Activated gamma-delta T cell treated with anti-CD3 and anti-CD28 coated beads, Interleukin-2, amount 50 U/mL, for 16 hours (primary cell): ENCODE measurements at regions not wholly inside any gene's neighbourhood (a gene's known extent, or its start where the extent isn't known, plus 50 kb on each side); places are given as distances from the start of the nearest gene placed in this dataset.
"Not testable (repeated sequence)": the region's sequence is repeated elsewhere in the genome, so short reads cannot be mapped to it uniquely, and the experiment has no call there.

Source experiments
- DNase-seq: peaks from one replicate; pipeline ENCODE4 v3.0.0-alpha.2; 2020; ENCODE audit warnings: low read depth

- DNase-seq = no peak
These were observed 106.0 kb downstream of the CXCL12 start for GRCh38 chr10:44278837-44279324.

- not testable (repeated sequence) for DNase-seq
These were observed 116.4 kb downstream of the CXCL12 start for GRCh38 chr10:44268435-44268948.

DNA sequence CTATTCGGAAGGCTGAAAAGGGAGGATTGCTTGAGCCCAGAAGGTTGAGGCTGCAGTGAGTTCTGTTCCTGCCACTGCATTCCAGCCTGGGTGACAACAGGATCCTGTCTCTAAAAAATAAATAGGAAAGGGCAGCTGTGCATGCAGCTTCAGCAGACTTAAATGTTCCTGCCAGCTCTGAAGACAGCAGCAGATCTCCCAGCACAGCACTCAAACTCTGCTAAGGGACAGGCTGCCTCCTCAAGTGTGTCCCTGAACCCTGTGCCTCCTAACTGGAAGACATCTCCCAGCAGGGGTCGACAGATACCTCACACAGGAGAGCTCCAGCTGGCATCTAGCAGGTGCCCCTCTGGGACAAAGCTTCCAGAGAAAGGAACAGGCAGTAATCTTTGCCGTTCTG is 117.9 kb downstream of the CXCL12 start:
- no peak for DNase-seq

DNA sequence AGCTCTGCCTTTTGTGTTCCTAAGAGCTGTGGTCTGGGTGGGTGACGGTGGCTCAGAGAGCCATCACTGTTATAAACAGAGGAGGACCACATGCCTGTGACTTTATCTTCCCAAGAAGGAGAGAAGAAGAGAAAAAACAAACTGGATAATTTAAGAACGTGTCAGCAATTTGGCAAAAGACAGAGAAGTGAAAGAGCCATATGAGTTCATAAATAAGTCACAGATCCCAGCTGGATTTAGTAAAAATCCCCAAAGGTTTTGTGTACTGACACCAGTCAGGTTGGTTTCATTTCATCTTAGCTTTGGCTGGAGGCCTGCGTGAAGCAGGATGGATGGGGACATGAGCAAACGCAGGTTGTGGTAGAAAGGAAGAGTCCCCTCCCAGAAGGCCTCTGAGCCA is 120.7 kb downstream of the CXCL12 start:
- DNase-seq = no peak

DNA sequence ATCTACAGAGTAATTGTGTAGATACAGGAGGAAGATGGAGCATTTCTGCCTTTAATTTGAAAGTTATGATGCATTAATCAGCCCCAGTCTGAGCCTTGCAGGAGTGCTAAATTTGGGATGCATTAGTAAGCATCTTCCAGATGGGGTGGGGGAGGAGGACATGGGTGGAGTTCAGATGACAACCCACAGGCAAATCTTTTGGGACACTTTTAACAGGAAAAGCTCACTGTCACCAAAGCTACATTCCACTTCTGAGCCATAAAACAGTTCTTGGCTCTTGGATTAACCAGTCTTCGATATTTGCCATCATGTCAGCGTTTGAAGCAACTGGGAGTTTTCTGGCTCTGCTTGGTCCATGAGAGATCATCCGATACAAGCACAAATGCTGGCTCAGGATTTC is 121.1 kb downstream of the CXCL12 start:
- no peak for DNase-seq

DNA sequence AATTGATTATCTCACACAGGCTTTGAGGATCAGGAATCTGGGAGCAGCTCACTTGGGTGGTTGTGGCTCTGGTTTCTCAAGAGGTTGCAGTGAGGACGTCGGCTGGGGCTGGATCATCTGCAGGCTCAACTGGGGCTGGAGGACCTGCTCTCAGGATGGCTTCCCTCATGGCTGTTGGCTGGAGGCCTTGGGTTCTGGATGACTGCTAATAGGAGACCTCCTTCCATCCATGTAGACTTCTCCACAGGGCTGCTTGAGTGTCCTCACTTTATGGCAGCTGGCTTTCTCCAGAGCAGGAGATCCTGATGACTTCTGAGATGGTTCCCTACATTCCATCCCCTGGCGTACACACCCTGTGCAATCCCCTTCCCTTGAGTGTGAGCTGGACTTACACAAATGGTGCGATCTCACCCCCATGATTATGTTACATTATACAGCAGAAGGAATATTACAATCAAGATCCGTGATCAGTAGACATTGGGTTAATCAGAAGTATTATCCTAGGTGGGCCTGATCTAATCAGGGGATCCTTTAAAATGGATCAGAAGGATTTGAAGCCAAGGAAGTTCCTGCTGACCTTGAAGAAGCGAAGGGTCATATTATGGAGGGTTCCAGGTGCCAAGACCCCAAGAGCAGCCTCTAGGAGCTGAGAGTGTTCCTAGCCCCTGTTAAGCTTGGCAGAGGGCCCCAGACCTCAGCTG is 122.2 kb downstream of the CXCL12 start:
- DNase-seq = no peak

DNA sequence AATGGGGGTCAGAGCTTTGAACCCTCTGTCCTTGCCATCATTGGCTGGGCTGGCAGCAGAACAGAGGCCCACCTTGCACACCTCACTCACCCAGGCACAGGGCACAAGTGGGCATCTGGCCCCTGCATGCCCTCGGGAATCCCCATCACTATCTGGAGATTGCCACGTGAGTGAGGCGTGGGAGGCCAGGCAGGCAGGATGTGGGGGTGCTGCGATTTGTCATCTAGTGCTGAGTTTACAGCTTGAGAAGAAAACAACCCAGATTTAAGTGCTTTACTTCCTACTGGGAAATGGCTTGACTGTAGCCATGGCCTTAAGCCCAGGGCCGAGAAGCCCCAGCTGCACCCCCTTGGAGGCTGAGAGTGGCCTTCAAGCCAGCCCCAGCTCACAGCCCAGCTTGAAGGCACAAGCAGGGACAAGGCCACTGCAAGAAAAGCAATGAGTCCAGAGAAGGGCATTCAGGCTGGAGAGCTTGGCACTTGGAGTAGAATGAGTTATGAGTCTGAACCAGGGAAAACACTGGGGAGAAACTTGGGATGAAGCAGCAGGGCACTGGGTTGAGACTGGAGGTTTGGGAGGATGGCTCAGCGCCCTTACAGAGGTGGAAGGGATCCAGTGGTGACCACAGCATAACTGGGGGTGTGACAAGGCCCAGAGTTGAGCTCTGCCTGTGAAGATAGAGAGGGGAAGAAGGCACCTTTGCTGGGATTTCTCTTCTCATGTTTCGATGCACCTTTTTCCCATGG is 123.0 kb downstream of the CXCL12 start:
- DNase-seq = no peak

DNA sequence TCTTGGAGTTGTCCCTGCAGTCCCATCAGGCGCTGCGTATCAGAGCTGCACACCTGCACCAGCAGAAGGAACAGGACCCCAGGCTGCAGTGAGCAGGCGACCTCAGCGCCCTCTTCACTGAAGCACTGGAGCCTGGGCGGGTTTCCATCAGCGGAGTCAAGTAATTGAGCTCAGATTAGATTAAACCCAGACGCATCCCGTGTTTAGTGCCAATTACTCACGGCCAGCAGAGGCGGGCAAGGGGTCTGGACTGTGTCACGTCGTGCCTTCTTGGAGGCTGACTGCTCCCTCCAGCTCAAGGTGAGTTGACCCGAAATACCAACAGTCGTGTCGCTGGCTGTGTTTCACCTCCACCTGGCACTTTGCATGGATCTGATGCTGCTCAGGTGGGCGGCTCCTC is 123.6 kb downstream of the CXCL12 start:
- DNase-seq = no peak

- DNase-seq = no peak
These were observed 124.5 kb downstream of the CXCL12 start for GRCh38 chr10:44260286-44260928.

DNA sequence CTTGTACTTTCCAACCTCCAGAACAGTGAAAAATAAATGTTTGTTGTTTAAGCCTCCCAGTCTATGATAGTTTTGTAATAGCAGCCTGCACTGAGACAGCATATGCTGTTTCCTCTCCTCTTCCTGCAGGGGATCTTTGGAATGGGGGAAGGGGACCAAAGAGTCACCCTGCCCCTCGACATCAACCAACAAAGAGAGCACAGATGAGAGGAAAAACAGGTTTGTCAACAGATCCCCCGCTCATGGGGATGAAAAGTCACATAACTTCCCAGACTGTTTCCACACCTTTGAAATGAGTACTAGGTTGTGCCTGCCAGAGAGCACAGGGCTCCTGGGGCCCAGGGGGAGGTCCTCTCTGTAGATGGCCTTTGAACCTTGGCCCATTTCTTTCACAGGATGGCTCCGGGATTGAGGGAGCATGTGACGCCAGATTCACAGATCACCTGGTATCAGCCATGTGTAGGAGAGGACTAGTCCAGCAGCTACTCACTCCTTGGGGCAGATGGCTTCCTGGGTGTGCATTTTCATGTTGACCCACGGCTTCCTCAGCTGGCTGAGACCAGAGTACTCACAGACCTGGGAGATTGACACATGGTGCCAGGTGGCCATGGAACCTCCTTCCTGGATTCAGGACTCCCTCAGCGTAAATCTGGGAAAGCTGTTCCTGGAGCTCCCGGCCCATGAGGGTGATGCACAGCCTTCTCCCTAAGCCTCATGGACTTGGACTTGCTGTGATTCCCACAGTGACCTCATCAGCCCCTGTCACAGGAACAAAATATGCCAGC is 125.6 kb downstream of the CXCL12 start:
- DNase-seq = no peak

DNA sequence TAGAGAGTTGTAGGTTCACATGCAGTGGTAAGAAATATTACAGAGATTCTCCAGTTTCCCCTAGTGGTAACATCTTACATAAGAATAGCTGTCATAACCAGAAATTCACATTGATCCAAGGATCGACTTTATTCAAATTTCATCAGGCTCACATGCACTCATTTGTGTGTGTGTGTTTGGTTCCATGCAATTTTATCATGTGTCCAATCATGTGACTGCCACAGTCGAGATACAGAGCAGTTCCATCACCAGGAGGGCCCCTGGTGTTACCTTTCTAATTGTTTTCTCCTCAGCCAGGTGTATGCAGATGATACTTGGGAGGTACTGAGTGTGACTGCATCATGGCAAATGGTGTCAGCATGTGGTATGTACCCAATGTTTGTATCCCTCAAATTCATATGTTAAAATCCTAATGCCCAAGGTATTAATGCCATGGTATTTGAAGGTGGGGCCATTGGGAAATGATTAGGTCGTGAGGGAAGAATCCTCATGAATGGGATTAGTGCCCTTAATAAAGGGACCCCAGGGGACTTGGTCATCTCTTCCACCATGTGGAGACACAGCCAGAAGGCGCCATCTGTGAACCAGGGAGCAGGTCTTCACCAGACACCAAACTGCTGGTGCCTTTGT is 126.3 kb downstream of the CXCL12 start:
- no peak for DNase-seq

DNA sequence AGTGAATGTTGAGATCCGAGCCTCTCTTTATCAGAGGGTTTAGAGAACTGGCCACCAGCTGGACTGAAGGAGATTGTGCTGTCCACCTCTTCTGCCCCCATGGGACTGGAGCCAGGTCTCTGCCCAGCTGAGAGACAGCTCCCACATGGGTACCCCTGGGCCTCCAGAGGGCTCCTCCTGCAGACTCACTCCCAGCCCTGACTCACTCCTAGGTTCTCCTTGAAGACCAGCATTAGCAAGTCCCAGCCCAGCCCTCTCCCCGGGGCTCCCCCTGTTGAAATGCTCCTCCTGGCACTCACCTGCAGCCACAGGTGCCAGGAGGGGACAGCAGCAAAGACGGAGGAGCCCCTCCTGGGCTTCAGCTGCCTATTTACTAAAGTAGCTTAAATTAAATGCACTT is 126.9 kb downstream of the CXCL12 start:
- no peak for DNase-seq

GRCh38 chr10:44253769-44254462 is 131.0 kb downstream of the CXCL12 start:
- DNase-seq = no peak

DNA sequence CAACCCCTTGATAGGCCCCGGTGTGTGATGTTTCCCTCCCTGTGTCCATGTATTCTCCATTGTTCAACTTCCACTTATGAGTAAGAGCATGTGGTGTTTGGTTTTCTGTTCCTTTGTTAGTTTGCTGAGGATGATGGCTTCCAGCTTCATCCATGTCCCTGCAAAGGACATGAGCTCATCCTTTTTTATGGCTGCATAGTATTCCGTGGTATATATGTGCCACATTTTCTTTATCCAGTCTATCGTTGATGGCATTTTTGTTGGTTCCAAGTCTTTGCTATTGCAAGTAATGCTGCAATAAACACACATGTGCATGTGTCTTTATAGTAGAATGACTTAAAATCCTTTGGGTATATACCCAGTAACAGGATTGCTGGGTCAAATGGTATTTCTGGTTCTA is 132.3 kb downstream of the CXCL12 start:
- DNase-seq = not testable (repeated sequence)

- DNase-seq = not testable (repeated sequence)
These were observed 135.0 kb downstream of the CXCL12 start for GRCh38 chr10:44249933-44250332.

- no peak for DNase-seq
These were observed 135.4 kb downstream of the CXCL12 start for GRCh38 chr10:44249490-44249889.

GRCh38 chr10:44246700-44247099 is 138.2 kb downstream of the CXCL12 start:
- DNase-seq = not testable (repeated sequence)

- not testable (repeated sequence) for DNase-seq
These were observed 138.6 kb downstream of the CXCL12 start for GRCh38 chr10:44246287-44246686.

GRCh38 chr10:44245601-44245938 is 139.3 kb downstream of the CXCL12 start:
- DNase-seq = no peak

- DNase-seq = no peak
These were observed 139.9 kb downstream of the CXCL12 start for GRCh38 chr10:44244745-44245600.
